ENCODE measurements at regions not wholly inside any gene's neighbourhood (a gene's known extent, or its start where the extent isn't known, plus 50 kb on each side); places are given as distances from the start of the nearest gene placed in this dataset.

- Histone ChIP-seq H3K9me3 (ENCODE audit: control insufficient read depth in 1 of 2, low read length in 2 of 2) (no peaks in the 10 kb centered on the region), H3K27ac (ENCODE audit: low read depth, low read length) (no peak overlapping the region), H3K36me3 (ENCODE audit: insufficient read depth, low read length) (no peaks in the 10 kb centered on the region), H3K4me3 (ENCODE audit: low read length in 2 of 2) (no peak overlapping the region), H3K4me1 (ENCODE audit: insufficient read depth, low read length) (no peaks in the 10 kb centered on the region), H3K27me3 (ENCODE audit: insufficient read depth, low read length) (no peaks in the 10 kb centered on the region)
- no peak for DNase-seq
- Mint-ChIP-seq H3K9me3 (peaks cover 0 to 20% (median under 1%) of the 10 kb centered on the region in 8 donors), H3K27me3 (no peaks in the 10 kb centered on the region), H3K36me3 (no peaks in the 10 kb centered on the region), H3K4me3 (no peak overlapping the region), H3K4me1 (no peaks in the 10 kb centered on the region), H3K27ac (no peak overlapping the region)
- ChIA-PET POLR2A (ENCODE audit: partially characterized antibody) (no interaction called here), CTCF (ENCODE audit: partially characterized antibody) (no interaction called here)
- intact Hi-C loops (cut with micrococcal nuclease): no loop called here
Observed at GRCh38 chr5:2531318-2531717, 220.2 kb downstream of the IRX2 start.

GRCh38 chr5:2530609-2531008 lies 220.9 kb downstream of the IRX2 start:
- Mint-ChIP-seq H3K27me3 (no peaks in the 10 kb centered on the region), H3K27ac (no peak overlapping the region), H3K4me3 (no peak overlapping the region), H3K36me3 (no peaks in the 10 kb centered on the region), H3K9me3 (peaks cover 0 to 20% (median under 1%) of the 10 kb centered on the region in 8 donors), H3K4me1 (no peaks in the 10 kb centered on the region)
- no peak for DNase-seq
- Histone ChIP-seq H3K36me3 (ENCODE audit: insufficient read depth, low read length) (no peaks in the 10 kb centered on the region), H3K27ac (ENCODE audit: low read depth, low read length) (no peak overlapping the region), H3K4me3 (ENCODE audit: low read length in 2 of 2) (no peak overlapping the region), H3K9me3 (ENCODE audit: control insufficient read depth in 1 of 2, low read length in 2 of 2) (no peaks in the 10 kb centered on the region), H3K4me1 (ENCODE audit: insufficient read depth, low read length) (no peaks in the 10 kb centered on the region), H3K27me3 (ENCODE audit: insufficient read depth, low read length) (no peaks in the 10 kb centered on the region)
- POLR2A ChIA-PET (ENCODE audit: partially characterized antibody): no interaction called here
- CTCF ChIA-PET (ENCODE audit: partially characterized antibody): no interaction called here
- intact Hi-C loops (cut with micrococcal nuclease): no loop called here

- no peaks in the 10 kb centered on the region for H3K36me3 ChIP-seq (ENCODE audit: insufficient read depth, low read length)
- H3K36me3 Mint-ChIP-seq: no peaks in the 10 kb centered on the region
- POLR2A ChIA-PET (ENCODE audit: partially characterized antibody): no interaction called here
- no peaks in the 10 kb centered on the region for H3K4me1 Mint-ChIP-seq
- H3K27me3 Mint-ChIP-seq: no peaks in the 10 kb centered on the region
- H3K4me1 ChIP-seq (ENCODE audit: insufficient read depth, low read length): no peaks in the 10 kb centered on the region
- H3K27me3 ChIP-seq (ENCODE audit: insufficient read depth, low read length): no peaks in the 10 kb centered on the region
- no peak overlapping the region for H3K4me3 Mint-ChIP-seq
- no peak overlapping the region for H3K27ac Mint-ChIP-seq
- no peak overlapping the region for H3K27ac ChIP-seq (ENCODE audit: low read depth, low read length)
- intact Hi-C loops (cut with micrococcal nuclease): no loop called here
- no peaks in the 10 kb centered on the region for H3K9me3 ChIP-seq (ENCODE audit: control insufficient read depth in 1 of 2, low read length in 2 of 2)
- no peak for DNase-seq
- no peak overlapping the region for H3K4me3 ChIP-seq (ENCODE audit: low read length in 2 of 2)
- CTCF ChIA-PET (ENCODE audit: partially characterized antibody): interaction anchor here (0.5 kb wide), 1 partner anchor 30 kb away, joined by 3 read pairs; no protein-coding TSS in a partner anchor
- peaks cover 0 to 20% (median 1%) of the 10 kb centered on the region in 8 donors for H3K9me3 Mint-ChIP-seq
Observed at GRCh38 chr5:2529371-2530092, 221.9 kb downstream of the IRX2 start.

GRCh38 chr5:2525351-2525750 lies 226.1 kb downstream of the IRX2 start:
- H3K9me3 Mint-ChIP-seq: peaks cover 0 to 12% (median 2%) of the 10 kb centered on the region in 8 donors
- peak overlapping the region in 1 of 7 donors; percentile 1 for H3K27ac Mint-ChIP-seq
- Histone ChIP-seq H3K4me1 (ENCODE audit: insufficient read depth, low read length) (no peaks in the 10 kb centered on the region), H3K4me3 (ENCODE audit: low read length in 2 of 2) (no peak overlapping the region), H3K27ac (ENCODE audit: low read depth, low read length) (no peak overlapping the region), H3K36me3 (ENCODE audit: insufficient read depth, low read length) (no peaks in the 10 kb centered on the region), H3K9me3 (ENCODE audit: control insufficient read depth in 1 of 2, low read length in 2 of 2) (no peaks in the 10 kb centered on the region), H3K27me3 (ENCODE audit: insufficient read depth, low read length) (no peaks in the 10 kb centered on the region)
- no peak overlapping the region for H3K4me3 Mint-ChIP-seq
- H3K36me3 Mint-ChIP-seq: no peaks in the 10 kb centered on the region
- ChIA-PET POLR2A (ENCODE audit: partially characterized antibody) (no interaction called here), CTCF (ENCODE audit: partially characterized antibody) (no interaction called here)
- DNase-seq: no peak
- intact Hi-C loops (cut with micrococcal nuclease): no loop called here
- H3K4me1 Mint-ChIP-seq: no peaks in the 10 kb centered on the region
- no peaks in the 10 kb centered on the region for H3K27me3 Mint-ChIP-seq

- Histone ChIP-seq H3K27me3 (ENCODE audit: insufficient read depth, low read length) (no peaks in the 10 kb centered on the region), H3K27ac (ENCODE audit: low read depth, low read length) (no peak overlapping the region), H3K9me3 (ENCODE audit: control insufficient read depth in 1 of 2, low read length in 2 of 2) (no peaks in the 10 kb centered on the region), H3K36me3 (ENCODE audit: insufficient read depth, low read length) (no peaks in the 10 kb centered on the region), H3K4me1 (ENCODE audit: insufficient read depth, low read length) (no peaks in the 10 kb centered on the region), H3K4me3 (ENCODE audit: low read length in 2 of 2) (no peak overlapping the region)
- POLR2A ChIA-PET (ENCODE audit: partially characterized antibody): no interaction called here
- Mint-ChIP-seq H3K4me1 (no peaks in the 10 kb centered on the region), H3K4me3 (no peak overlapping the region), H3K9me3 (peaks cover 0 to 12% (median 2%) of the 10 kb centered on the region in 8 donors), H3K27me3 (no peaks in the 10 kb centered on the region), H3K36me3 (no peaks in the 10 kb centered on the region), H3K27ac (no peak overlapping the region)
- intact Hi-C loops (cut with micrococcal nuclease): no loop called here
- DNase-seq: no peak
- CTCF ChIA-PET (ENCODE audit: partially characterized antibody): no interaction called here
Observed at GRCh38 chr5:2524620-2525019, 226.9 kb downstream of the IRX2 start.

- Mint-ChIP-seq H3K36me3 (no peaks in the 10 kb centered on the region), H3K4me1 (no peaks in the 10 kb centered on the region), H3K9me3 (peaks cover 0 to 6% (median 2%) of the 10 kb centered on the region in 8 donors), H3K4me3 (no peak overlapping the region), H3K27me3 (no peaks in the 10 kb centered on the region), H3K27ac (no peak overlapping the region)
- POLR2A ChIA-PET (ENCODE audit: partially characterized antibody): no interaction called here
- H3K4me3 ChIP-seq (ENCODE audit: low read length in 2 of 2): no peak overlapping the region
- no peaks in the 10 kb centered on the region for H3K27me3 ChIP-seq (ENCODE audit: insufficient read depth, low read length)
- CTCF ChIA-PET (ENCODE audit: partially characterized antibody): no interaction called here
- H3K27ac ChIP-seq (ENCODE audit: low read depth, low read length): no peak overlapping the region
- no peak for DNase-seq
- no peaks in the 10 kb centered on the region for H3K36me3 ChIP-seq (ENCODE audit: insufficient read depth, low read length)
- intact Hi-C loops (cut with micrococcal nuclease): no loop called here
- no peaks in the 10 kb centered on the region for H3K9me3 ChIP-seq (ENCODE audit: control insufficient read depth in 1 of 2, low read length in 2 of 2)
- H3K4me1 ChIP-seq (ENCODE audit: insufficient read depth, low read length): no peaks in the 10 kb centered on the region
Observed at GRCh38 chr5:2523180-2523579, 228.3 kb downstream of the IRX2 start.

- Mint-ChIP-seq H3K36me3 (no peaks in the 10 kb centered on the region), H3K27ac (no peak overlapping the region), H3K9me3 (peaks cover 0 to 3% (median 0%) of the 10 kb centered on the region in 8 donors), H3K27me3 (no peaks in the 10 kb centered on the region), H3K4me1 (no peaks in the 10 kb centered on the region), H3K4me3 (no peak overlapping the region)
- Histone ChIP-seq H3K4me1 (ENCODE audit: insufficient read depth, low read length) (no peaks in the 10 kb centered on the region), H3K27ac (ENCODE audit: low read depth, low read length) (no peak overlapping the region), H3K9me3 (ENCODE audit: control insufficient read depth in 1 of 2, low read length in 2 of 2) (no peaks in the 10 kb centered on the region), H3K27me3 (ENCODE audit: insufficient read depth, low read length) (no peaks in the 10 kb centered on the region), H3K4me3 (ENCODE audit: low read length in 2 of 2) (no peak overlapping the region), H3K36me3 (ENCODE audit: insufficient read depth, low read length) (no peaks in the 10 kb centered on the region)
- intact Hi-C loops (cut with micrococcal nuclease): no loop called here
- POLR2A ChIA-PET (ENCODE audit: partially characterized antibody): no interaction called here
- DNase-seq: no peak
- CTCF ChIA-PET (ENCODE audit: partially characterized antibody): no interaction called here
Observed at GRCh38 chr5:2522372-2522771, 229.1 kb downstream of the IRX2 start.

GRCh38 chr5:2519153-2519552 lies 232.3 kb downstream of the IRX2 start:
- H3K27ac Mint-ChIP-seq: no peak overlapping the region
- H3K27me3 Mint-ChIP-seq: peaks cover 0 to 1% of the 10 kb centered on the region in 2 donors
- no peak for DNase-seq
- intact Hi-C loops (cut with micrococcal nuclease): no loop called here
- no peak overlapping the region for H3K27ac ChIP-seq (ENCODE audit: low read depth, low read length)
- H3K36me3 Mint-ChIP-seq: no peaks in the 10 kb centered on the region
- H3K27me3 ChIP-seq (ENCODE audit: insufficient read depth, low read length): no peaks in the 10 kb centered on the region
- H3K4me3 Mint-ChIP-seq: no peak overlapping the region
- no peaks in the 10 kb centered on the region for H3K4me1 ChIP-seq (ENCODE audit: insufficient read depth, low read length)
- CTCF ChIA-PET (ENCODE audit: partially characterized antibody): no interaction called here
- POLR2A ChIA-PET (ENCODE audit: partially characterized antibody): no interaction called here
- H3K9me3 Mint-ChIP-seq: peaks cover 0 to 4% (median 0%) of the 10 kb centered on the region in 8 donors
- H3K4me3 ChIP-seq (ENCODE audit: low read length in 2 of 2): no peak overlapping the region
- no peaks in the 10 kb centered on the region for H3K9me3 ChIP-seq (ENCODE audit: control insufficient read depth in 1 of 2, low read length in 2 of 2)
- H3K36me3 ChIP-seq (ENCODE audit: insufficient read depth, low read length): no peaks in the 10 kb centered on the region
- H3K4me1 Mint-ChIP-seq: no peaks in the 10 kb centered on the region

Measured in CD4-positive, alpha-beta memory T cell (primary cell).